ENCODE measurements at regions not wholly inside any gene's neighbourhood (a gene's known extent, or its start where the extent isn't known, plus 50 kb on each side); places are given as distances from the start of the nearest gene placed in this dataset.

- TF ChIP-seq ZNF394 (tag by site-specific recombination; IDR thresholded peaks at IDR 0.05; ENCODE audit: borderline replicate concordance) (no peak), ZNF654 (tag by site-specific recombination; IDR thresholded peaks at IDR 0.05; ENCODE audit: low read depth) (no peak), SP2 (tag by site-specific recombination; IDR thresholded peaks at IDR 0.05) (no peak), HOXD13 (CRISPR knock-in tag; IDR thresholded peaks at IDR 0.05; ENCODE audit: borderline replicate concordance) (no peak), CTCF (tag by site-specific recombination; IDR thresholded peaks at IDR 0.05) (no peak), ZNF416 (tag by site-specific recombination; IDR thresholded peaks at IDR 0.05) (no peak), ATF2 (tag by site-specific recombination; IDR thresholded peaks at IDR 0.05; ENCODE audit: low read depth) (no peak), ZNF121 (tag by site-specific recombination; IDR thresholded peaks at IDR 0.05) (no peak), ZFP37 (tag by site-specific recombination; IDR thresholded peaks at IDR 0.05) (no peak)
Measured at GRCh38 chr2:100640431-100641124, 77.8 kb downstream of the PDCL3 start.

Data from HEK293 (cell line).